ENCODE measurements at regions not wholly inside any gene's neighbourhood (a gene's known extent, or its start where the extent isn't known, plus 50 kb on each side); places are given as distances from the start of the nearest gene placed in this dataset.
"Not testable (repeated sequence)": the region's sequence is repeated elsewhere in the genome, so short reads cannot be mapped to it uniquely, and the experiment has no call there.

DNA sequence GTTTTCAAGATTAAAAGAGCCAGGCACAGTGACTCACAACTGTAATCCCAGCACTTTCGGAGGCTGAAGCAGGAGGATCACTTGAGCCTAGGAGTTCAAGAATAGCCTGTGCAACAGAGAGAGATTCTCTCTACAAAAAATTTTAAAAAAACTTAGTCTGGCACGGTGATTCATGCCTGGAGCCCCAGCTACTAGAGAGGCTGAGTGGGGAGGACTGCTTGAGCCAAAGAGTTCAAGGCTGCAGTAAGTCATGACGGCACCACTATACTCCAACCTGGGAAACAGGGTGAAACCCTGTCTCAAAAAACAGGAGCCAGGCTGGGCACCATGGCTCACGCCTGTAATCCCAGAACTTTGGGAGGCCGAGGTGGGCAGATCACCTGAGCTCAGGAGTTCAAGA lies 86.6 kb upstream of the KCTD7 start:
- DNase-seq: no peak

DNA sequence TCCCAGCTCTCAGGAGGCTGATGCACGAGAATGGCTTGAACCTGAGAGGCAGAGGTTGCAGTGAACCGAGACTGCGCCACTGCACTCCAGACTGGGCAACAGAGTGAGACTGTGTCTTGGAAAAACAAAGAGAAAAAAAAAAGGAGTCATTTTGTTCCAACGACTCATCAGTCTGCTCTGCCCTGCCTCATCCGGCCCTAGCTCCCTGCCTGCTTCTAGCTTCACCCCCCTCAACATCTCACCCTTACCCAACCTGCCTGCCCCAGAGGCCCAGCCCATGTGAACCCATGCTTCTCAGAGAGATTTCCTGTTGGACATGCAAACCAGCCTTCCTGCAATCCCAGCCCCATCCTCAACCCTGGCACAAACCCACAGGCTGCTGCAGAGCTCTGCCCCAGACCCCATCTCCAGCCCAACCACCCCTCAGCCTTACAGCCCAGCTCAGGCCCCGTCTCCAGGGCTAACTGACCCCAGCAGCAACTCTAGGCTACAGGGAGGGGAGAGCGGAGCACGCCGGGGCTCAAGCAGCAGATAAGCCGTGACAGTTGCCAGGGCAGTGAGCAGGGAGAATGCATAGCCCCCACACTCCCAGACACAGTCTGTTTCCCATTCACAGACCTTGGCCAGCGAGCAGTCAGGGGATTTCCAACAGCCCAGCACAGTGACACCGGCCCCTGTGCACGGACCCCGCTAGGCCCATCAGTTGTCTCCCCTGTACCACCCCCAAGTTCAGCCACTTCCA lies 86.0 kb upstream of the KCTD7 start:
- no peak for DNase-seq

DNA sequence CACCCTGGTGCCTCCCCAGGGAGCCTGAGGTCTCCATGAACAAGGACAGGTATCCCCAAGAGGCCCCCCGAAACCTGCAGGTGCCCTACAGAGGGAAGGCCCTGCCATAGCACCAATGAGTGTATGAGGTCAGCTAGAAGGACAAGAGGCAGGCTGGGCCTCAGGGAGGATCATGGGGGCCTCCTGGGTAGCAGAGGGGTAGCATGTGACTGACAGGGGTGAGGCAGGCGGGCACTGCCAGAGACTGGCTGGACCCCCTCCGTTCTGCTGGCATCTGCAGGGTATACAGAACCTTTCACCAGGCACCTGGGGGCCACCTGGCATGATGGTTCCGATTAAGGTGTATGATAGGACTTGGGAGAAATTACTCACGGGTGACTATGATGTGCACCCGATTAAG lies 79.2 kb upstream of the KCTD7 start:
- DNase-seq: no peak

DNA sequence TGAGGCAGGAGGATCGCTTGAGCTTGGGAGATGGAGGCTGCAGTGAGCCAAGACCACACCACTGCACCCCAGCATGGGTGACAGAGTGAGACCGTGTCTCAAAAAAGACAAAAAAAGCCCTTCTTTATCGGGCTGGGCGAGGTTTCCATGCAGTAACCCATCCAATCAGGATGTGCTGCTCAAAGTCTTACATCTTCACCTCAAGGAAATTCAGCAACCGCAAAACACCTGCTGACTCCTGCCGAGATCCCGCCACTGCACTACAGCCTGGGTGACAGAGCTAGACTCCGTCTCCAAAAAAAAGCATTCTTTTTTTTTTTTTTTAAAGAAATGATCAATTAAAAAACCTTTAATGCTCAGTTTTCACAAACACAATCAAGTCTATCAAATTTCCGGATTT lies 75.7 kb upstream of the KCTD7 start:
- DNase-seq: no peak

DNA sequence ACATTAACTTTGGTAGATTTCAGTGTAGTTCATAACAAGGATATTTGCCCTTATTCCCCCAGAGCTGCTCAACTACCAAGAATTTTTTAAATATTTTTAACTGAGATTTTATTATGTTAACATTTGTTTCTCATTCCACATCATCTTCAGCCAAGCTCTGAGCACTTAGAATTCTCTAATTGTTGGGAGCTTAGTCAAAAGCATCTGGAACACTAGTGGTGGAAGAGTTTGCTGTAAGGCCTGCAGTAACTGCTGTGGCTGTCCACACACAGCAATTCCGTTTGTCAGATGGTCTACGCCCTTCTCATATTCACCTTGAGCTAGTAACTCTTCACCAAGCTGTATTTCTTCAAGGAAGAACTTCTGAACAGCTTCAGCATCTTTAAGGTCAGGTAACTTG lies 75.0 kb upstream of the KCTD7 start:
- not testable (repeated sequence) for DNase-seq

DNA sequence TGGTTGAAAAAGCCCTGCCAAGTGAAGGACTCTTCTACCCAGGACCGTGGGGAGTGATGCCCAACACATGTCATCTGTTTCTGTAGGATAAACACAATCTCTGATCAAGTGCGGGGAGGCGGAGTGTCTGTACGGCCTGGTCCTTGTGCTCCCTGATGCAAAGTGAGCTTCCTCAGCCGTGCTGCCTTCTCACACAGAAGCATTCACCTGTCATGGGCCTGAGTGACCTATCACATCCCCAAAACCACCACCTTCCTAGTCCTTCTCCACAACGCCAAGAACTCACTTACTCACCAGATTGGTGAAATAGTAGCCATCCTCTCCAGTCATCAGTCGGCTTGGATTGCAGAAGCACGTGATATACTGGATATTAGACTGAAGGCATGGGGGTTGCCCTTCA lies 74.4 kb upstream of the KCTD7 start:
- not testable (repeated sequence) for DNase-seq

DNA sequence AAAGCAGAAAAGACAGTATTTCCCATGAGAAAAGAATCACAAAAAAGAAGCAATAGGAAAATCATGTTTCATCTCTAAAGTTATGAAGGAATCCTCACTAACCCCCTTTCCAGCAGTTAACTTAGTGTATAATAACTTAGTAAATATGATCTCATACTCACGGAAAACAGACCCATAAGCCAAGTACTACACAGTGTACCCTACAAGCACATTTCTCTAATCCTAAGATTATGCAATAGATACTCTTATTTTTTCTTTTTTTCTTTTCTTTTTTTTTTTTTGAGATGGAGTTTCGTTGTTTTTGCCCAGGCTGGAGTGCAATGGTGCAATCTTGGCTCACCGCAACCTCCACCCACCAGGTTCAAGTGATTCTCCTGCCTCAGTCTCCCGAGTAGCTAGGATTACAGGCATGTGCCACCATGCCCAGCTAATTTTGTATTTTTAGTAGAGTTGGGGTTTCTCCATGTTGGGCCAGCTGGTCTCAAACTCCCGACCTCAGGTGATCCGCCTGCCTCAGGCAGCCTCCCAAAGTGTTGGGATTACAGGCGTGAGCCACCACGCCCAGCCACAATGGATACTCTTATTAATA lies 73.7 kb upstream of the KCTD7 start:
- not testable (repeated sequence) for DNase-seq

DNA sequence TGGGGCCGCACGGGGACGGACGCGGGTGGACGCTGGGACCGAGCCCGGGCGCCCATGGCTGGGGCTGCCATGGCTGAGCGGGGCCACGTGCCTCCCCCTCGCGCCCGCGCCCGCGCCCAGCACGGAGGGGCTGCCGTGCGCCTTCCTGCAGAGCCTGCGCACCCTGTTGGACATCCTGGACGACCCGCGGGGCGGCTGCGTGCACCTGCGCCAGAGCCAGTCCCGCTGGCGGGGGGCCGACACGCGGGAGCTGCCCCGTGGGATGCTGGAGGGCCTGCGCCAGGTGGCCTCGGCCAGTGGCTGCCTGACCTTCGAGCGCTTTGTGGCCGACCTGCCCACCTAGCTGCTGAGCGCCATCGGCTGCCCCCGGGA lies 72.5 kb upstream of the KCTD7 start:
- no peak for DNase-seq

DNA sequence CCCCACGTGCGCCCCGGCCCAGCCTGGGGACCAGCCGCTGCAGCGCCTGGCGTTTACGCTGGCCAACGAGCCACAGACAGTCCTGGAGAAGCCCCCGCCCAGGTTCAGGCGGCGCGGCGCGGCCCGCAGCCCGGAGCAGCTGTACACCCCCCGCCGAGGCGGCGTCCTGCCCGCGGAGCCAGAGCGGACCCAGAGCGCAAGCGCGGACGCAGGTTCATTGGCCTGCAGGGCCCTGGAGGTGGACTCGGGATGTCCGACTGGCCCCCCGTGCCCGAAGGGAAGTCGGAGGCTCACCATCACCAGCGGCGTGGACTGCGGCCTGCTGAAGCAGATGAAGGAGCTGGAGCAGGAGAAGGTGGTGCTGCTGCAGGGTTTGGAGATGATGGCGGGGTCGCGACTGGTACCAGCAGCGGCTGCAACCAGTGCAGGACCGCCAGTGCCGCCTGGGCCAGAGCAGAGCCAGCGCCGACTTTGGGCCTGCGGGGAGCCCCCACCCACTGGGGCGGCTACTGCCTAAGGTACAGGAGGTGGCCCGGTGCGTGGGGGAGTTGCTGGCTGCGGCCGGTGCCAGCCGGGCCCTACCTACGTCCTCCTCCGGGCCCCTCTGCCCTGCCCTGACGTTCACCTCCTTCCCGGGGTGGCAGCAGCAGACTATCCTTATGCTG lies 72.0 kb upstream of the KCTD7 start:
- DNase-seq: no peak

DNA sequence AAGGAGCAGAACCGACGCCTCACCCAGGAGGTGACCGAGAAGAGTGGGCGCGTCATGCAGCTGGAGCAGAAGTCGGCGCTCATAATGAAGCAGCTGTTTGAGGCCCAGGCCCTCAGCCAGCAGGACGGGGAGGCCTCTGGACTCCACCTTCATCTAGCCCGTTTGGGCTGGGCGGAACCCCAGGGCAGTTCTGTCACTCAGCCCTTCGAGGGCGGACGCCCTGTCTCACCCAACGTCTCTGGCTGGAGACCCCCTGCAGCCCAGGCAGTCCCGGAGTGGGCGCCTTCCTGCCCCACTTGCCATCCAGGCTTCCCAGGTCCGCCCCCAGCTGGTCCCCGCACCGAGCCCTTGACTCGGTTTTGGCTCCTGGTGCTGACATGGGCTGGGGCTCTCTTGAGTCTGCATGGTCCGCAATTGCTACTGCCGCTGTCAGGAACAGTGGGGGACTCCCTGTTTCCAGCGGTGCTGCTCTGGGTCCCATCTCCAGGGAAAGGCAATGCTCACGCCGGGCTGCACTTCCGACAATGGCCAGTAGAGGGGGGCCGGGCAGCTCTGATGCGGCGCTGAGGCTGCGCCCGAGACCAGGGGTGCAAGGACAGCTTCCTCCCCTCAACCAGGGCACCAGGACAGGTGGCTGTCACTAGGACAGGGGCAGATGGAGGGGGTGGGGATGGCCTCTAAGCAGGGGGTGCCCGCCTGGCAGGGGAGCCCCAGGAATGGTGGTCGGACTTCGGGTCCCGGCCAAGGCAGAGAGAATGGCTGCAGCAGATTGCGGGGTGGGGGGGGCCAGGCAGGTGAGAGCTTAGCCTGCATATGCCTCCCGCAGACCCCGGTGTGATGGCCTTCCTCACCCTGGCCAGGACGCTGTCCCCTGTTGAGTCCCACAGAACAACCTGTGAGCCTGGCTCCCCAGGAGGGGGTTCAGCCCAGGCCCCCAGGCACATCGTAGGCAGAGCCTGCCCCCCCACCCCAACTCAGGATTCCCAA lies 71.2 kb upstream of the KCTD7 start:
- DNase-seq: peak; percentile 46

DNA sequence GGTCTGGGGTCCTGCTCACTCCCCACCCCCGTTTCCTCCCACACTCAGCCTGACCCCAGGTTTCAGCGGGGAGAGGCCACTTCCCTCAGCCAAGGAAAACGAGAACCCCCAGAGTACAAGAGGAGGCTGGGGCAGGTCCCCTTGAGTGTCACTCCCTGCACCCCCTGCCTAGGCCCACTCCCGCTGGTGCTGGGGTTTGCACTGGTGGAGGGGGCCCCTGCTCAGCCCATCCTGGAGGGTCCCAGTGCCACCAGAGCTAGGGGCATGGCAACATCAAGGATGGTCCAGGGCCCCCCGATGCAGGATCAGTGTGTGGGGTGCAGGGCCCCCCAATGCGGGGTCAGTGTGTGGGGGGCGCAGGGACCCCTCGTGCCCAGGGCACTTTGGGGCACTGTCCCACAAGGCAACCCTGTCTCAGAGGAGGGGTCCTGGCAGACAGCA lies 70.5 kb upstream of the KCTD7 start:
- no peak for DNase-seq

DNA sequence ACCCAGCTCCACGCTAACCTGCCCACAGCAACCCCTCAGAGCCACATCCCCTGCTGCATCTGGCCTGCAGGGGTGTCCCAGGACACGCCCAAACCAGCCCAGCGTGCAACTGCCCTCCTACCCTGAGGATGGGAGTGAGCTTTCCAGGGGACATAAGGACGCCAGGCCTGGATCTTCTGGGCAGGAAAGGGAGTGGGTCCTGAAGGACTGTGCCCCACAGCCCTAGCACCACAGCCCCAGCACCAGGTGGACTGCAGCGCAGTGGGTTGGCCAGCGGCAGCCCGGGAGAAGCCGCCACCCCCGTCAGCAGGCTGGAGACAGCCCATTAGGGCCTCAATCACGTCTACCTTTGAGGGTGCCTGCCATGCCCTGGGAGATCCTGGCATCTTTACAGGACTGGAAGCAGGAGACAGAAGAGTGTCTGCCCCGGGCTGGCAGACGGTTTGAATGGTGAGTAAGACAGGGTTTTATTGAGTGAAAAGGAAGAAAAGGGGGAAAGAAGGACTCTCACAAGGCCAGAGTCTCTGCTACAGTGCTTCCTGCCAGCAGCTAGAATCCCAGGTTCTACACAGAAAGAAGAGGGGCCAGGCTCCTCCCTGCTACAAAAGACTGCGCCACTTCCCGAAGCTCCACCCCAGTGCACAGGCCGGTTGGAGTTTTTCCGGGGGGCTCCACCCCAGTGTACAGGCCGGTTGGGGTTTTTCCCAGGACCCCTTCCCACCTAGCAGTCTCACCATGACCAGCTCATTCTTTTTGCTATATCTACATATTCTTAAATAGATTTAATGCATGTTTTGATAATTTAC lies 69.8 kb upstream of the KCTD7 start:
- no peak for DNase-seq

DNA sequence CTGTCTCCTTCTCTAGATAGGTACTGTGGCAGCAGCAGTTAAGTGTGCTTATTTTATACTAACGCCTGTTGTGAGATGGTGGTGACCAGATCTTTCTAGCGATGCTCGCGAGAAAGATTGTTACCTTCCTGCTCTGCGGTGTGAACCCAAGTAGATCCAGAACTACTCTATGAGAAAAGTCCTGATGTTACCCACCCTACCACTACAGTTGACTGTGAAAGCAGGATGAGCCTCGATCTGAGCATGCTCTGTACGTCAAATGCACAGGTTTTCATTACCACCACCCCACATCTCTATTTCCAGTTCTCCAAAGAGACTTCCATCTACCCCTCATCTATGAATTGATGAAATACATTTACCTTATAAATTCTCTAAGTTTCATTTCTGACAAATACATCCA lies 64.6 kb upstream of the KCTD7 start:
- DNase-seq: no peak

DNA sequence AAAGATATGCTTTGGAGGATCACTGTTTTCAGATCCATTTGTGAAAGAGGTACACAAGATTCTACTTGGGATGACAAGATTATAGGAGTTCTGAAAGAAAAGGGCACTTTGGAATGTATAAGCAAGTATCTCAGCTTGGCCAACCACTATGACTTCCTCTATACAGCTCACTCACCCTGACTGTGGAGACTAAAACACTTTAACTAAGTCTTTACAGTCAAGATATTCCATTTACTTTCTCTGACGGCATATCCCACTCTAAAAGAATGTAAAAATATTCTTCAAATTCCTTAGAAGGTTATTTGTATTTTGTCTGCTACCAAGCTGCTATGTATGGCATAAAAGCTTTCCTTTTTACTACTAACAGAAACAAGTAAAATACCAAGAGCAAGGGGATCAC lies 58.5 kb upstream of the KCTD7 start:
- not testable (repeated sequence) for DNase-seq

DNA sequence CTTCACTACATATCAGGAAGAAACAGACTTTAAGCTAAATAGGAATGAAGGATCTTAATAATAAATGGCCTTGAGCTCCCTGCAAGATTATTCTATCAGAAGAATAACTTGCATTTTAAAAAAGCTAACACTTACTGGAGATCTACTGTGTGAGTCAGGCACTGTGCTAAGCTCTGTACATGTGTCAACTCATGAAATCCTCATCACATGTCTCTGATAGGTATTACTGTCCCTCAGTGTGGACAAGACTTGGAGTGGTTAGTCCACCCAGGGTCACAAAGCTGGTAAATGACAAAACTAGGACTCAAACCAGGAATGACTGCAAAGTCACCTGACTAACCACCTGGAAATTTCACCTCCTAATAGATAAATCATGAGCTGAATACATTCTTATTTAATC lies 57.1 kb upstream of the KCTD7 start:
- no peak for DNase-seq

DNA sequence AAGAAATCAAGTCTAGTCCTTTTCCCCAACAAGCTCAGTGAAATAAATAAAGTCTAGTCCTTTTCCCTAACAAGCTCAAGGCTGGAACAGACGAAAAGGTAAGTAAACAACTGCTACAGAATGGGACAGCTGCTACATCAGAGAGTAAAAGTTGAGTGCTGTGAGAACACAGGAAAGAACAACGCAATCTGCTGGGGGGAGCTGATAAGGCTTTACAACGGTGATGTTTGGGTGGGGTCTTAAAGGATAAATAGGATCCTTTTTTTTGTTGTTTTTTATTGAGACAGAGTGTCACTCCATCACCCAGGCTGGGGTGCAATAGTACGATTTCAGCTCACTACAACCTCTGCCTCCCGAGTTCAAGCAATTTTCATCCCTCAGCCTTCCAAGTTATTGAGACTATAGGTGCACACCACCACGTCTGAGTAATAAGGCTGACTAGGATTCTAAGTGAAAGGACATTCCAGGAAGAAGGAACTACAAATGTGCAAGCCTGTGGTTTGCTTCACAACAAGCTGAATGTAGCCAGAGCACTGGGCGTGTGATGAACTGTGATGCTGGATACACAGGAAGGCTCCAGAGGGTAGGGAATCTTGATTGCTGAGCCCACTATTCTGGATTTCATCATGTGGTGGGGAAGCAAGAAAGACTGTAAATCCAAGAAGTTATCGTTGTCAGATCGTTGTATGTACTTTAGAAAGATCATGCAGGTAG lies 54.7 kb upstream of the KCTD7 start:
- DNase-seq: not testable (repeated sequence)

DNA sequence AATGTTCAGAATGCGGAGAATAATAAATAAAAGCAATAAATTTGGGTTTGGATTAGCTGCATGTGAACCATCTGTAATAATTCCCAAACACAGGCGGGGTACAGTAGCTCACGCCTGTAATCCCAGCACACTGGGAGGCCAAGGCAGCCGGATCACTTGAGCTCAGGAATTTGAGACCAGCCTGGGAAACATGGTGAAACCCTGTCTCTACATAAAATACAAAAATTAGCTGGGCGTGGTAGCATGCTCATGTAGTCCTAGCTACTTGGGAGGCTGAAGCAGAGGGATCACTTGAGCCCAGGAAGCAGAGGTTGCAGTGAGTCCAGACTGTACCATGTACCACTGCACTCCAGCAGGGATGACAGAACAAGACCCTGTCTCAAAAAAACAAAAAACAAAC lies 53.9 kb upstream of the KCTD7 start:
- DNase-seq: not testable (repeated sequence)

DNA sequence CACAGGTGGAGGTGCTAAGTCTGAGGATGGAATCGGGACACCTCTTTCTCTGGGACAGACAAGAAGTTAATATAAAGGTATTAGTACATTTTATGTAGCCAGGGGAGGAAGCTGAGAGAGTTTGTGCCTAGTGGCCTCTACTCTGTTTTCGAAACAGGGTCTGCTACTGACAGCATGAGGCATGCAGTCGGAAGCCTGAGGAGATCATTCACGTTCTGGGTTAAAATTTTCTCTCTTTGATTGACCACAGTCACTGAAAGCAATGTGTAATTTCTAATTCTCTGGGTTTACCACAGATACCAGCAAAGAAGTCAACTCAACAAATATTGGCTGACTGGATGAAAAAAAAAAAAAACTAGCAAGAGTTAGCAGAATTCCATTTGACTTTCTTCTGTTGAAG lies 53.3 kb upstream of the KCTD7 start:
- DNase-seq: no peak

DNA sequence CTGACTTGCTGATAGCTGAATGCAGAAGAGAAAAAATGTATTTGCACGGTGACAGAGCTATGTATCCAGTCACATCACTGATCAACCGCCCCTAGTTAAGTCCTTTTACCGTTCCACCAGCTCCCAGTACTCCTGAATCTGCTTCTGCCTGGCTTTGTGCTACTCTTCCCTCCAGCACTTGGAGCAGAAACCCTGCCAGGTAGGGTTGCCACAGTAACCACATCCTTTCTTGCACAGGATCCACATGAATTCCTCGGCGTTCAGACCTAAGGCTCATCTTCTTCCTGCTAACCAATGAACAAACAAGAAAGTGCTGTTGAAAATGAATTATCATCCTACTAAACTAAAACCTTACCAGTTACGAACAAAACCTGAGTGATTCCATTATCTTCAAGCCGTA lies 52.0 kb upstream of the KCTD7 start:
- no peak for DNase-seq

All from NCI-H1048 (cell line).